ENCODE measurements at regions not wholly inside any gene's neighbourhood (a gene's known extent, or its start where the extent isn't known, plus 50 kb on each side); places are given as distances from the start of the nearest gene placed in this dataset.

GRCh38 chr7:85828614-85829013 is 641.8 kb upstream of the SEMA3D start:
- TF ChIP-seq, protein P1, sequence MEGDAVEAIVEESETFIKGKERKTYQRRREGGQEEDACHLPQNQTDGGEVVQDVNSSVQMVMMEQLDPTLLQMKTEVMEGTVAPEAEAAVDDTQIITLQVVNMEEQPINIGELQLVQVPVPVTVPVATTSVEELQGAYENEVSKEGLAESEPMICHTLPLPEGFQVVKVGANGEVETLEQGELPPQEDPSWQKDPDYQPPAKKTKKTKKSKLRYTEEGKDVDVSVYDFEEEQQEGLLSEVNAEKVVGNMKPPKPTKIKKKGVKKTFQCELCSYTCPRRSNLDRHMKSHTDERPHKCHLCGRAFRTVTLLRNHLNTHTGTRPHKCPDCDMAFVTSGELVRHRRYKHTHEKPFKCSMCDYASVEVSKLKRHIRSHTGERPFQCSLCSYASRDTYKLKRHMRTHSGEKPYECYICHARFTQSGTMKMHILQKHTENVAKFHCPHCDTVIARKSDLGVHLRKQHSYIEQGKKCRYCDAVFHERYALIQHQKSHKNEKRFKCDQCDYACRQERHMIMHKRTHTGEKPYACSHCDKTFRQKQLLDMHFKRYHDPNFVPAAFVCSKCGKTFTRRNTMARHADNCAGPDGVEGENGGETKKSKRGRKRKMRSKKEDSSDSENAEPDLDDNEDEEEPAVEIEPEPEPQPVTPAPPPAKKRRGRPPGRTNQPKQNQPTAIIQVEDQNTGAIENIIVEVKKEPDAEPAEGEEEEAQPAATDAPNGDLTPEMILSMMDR (IDR thresholded peaks at IDR 0.05; ENCODE audit: low read depth, low read length, missing input control): no peak
- TF ChIP-seq HNF4A (conservative IDR thresholded peaks at IDR 0.05) (no peak), YY1 (IDR thresholded peaks at IDR 0.05) (no peak), EGR1 (IDR thresholded peaks at IDR 0.05; ENCODE audit: low read depth in 2 of 2) (no peak), TAF1 (conservative IDR thresholded peaks at IDR 0.05) (no peak), RAD21 (IDR thresholded peaks at IDR 0.05) (no peak), JUND (IDR thresholded peaks at IDR 0.05) (no peak), REST (IDR thresholded peaks at IDR 0.05) (no peak), SP1 (IDR thresholded peaks at IDR 0.05) (no peak)
- TF ChIP-seq, protein P2, sequence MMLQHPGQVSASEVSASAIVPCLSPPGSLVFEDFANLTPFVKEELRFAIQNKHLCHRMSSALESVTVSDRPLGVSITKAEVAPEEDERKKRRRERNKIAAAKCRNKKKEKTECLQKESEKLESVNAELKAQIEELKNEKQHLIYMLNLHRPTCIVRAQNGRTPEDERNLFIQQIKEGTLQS (IDR thresholded peaks at IDR 0.05): no peak
- TF ChIP-seq, protein P3, sequence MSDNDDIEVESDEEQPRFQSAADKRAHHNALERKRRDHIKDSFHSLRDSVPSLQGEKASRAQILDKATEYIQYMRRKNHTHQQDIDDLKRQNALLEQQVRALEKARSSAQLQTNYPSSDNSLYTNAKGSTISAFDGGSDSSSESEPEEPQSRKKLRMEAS (IDR thresholded peaks at IDR 0.05): no peak

All from liver (tissue), 3 donors.